ENCODE measurements at regions not wholly inside any gene's neighbourhood (a gene's known extent, or its start where the extent isn't known, plus 50 kb on each side); places are given as distances from the start of the nearest gene placed in this dataset.

GRCh38 chr9:13500034-13500433, 220.5 kb upstream of the MPDZ start:
- TF ChIP-seq CTCF (IDR thresholded peaks at IDR 0.05) (no peak), POLR2A (IDR thresholded peaks at IDR 0.05) (no peak)
